ENCODE measurements at regions not wholly inside any gene's neighbourhood (a gene's known extent, or its start where the extent isn't known, plus 50 kb on each side); places are given as distances from the start of the nearest gene placed in this dataset.
"Not testable (repeated sequence)": the region's sequence is repeated elsewhere in the genome, so short reads cannot be mapped to it uniquely, and the experiment has no call there.

- no peaks in the 10 kb centered on the region for H4K20me1 ChIP-seq (ENCODE audit: insufficient read depth)
- no peaks in the 10 kb centered on the region for H3K79me2 ChIP-seq (ENCODE audit: insufficient read depth)
- no peak overlapping the region for H3K4me3 ChIP-seq
- H3K27me3 ChIP-seq (replicated peaks; ENCODE audit: insufficient read depth) = peaks cover 9% of the 10 kb centered on the region; the same call in 1 of the 2 replicates
- DNase-seq = no peak
- in situ Hi-C loops (cut with MboI) = no loop called here
- TF ChIP-seq EZH2 (IDR thresholded peaks at IDR 0.05; ENCODE audit: insufficient read depth, poor library complexity, severe bottlenecking) (no peak), EZH2phosphoT487 (IDR thresholded peaks at IDR 0.05; ENCODE audit: insufficient read depth, low read depth) (no peak)
- H3K4me2 ChIP-seq (ENCODE audit: unreplicated experiment) = no peak overlapping the region
- no peak overlapping the region for H3K27ac ChIP-seq
- H2AFZ ChIP-seq = no peak overlapping the region
- H3K36me3 ChIP-seq (ENCODE audit: low read depth) = no peaks in the 10 kb centered on the region
- no peak overlapping the region for H3K9ac ChIP-seq
- no peaks in the 10 kb centered on the region for H3K9me3 ChIP-seq (ENCODE audit: low read depth)
- no peaks in the 10 kb centered on the region for H3K9me2 ChIP-seq (ENCODE audit: insufficient read depth)
- 27 to 43% methylated on average over 1 of the region's 1 CpG for WGBS, 2 experiments (ENCODE audit: low coverage in 1 of 2, low lambda C conversion rate in 2 of 2, missing lambda C conversion rate in 2 of 2)
- H3K4me1 ChIP-seq (ENCODE audit: insufficient read depth) = no peaks in the 10 kb centered on the region
- no peaks in the 10 kb centered on the region for H3F3A ChIP-seq (ENCODE audit: insufficient read depth)
Measured at GRCh38 chr18:25494888-25495287, 142.9 kb upstream of the ZNF521 start.

DNA sequence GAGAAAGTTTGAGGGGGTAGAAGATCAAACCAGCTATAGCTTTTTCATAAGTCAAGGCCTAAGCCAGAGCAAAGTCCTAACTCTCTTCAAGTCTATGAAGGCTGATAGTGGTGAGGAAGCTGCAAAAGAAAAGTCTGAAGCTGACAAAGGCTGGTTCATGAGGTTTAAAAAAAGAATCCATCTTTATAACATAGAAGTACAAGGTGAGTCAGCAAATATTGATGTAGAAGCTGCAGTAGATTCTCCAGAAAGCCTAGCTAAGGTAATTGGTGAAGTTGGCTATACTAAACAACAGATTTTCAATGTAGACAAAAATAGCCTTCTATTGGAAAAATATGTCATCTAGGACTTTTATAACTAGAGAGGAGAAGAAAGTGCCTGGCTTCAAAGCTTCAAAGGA, 141.4 kb upstream of the ZNF521 start:
- no peaks in the 10 kb centered on the region for H3K36me3 ChIP-seq (ENCODE audit: low read depth)
- no peak overlapping the region for H2AFZ ChIP-seq
- no peak overlapping the region for H3K27ac ChIP-seq
- no peaks in the 10 kb centered on the region for H3K79me2 ChIP-seq (ENCODE audit: insufficient read depth)
- TF ChIP-seq EZH2phosphoT487 (IDR thresholded peaks at IDR 0.05; ENCODE audit: insufficient read depth, low read depth) (no peak), EZH2 (IDR thresholded peaks at IDR 0.05; ENCODE audit: insufficient read depth, poor library complexity, severe bottlenecking) (no peak)
- in situ Hi-C loops (cut with MboI) = no loop called here
- H4K20me1 ChIP-seq (ENCODE audit: insufficient read depth) = no peaks in the 10 kb centered on the region
- no peak for DNase-seq
- no peak overlapping the region for H3K9ac ChIP-seq
- no peaks in the 10 kb centered on the region for H3K4me1 ChIP-seq (ENCODE audit: insufficient read depth)
- H3K9me2 ChIP-seq (ENCODE audit: insufficient read depth) = no peaks in the 10 kb centered on the region
- no peaks in the 10 kb centered on the region for H3K9me3 ChIP-seq (ENCODE audit: low read depth)
- H3K4me3 ChIP-seq = no peak overlapping the region
- H3F3A ChIP-seq (ENCODE audit: insufficient read depth) = no peaks in the 10 kb centered on the region
- H3K4me2 ChIP-seq (ENCODE audit: unreplicated experiment) = no peak overlapping the region
- peaks cover 12% of the 10 kb centered on the region; the same call in 1 of the 2 replicates for H3K27me3 ChIP-seq (replicated peaks; ENCODE audit: insufficient read depth)

DNA sequence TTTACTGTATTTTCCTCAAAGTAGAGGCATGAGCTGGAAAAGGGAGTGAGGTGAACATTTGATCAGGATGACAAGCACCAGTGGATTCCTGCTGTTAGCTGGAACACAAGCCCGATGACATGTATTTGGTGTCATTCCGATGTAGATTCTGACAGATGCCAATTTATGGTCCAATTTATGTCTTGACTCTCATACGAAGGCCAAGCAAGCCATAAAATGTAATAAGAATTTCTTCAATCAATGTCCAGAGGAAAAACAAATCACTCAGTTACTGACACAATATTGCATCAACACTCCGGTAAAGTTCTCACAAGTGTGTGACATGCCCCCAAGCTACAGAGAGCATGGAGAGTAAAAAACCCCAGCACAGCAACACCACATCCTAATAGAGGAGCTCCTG, 138.3 kb upstream of the ZNF521 start:
- Histone ChIP-seq H3K9me2 (ENCODE audit: insufficient read depth) (no peaks in the 10 kb centered on the region), H4K20me1 (ENCODE audit: insufficient read depth) (no peaks in the 10 kb centered on the region), H3K4me2 (ENCODE audit: unreplicated experiment) (no peak overlapping the region), H3K27me3 (replicated peaks; ENCODE audit: insufficient read depth) (peaks cover 12% of the 10 kb centered on the region; the same call in 1 of the 2 replicates), H3K36me3 (ENCODE audit: low read depth) (no peaks in the 10 kb centered on the region), H3K9me3 (ENCODE audit: low read depth) (no peaks in the 10 kb centered on the region), H3K9ac (no peak overlapping the region), H3K4me3 (no peak overlapping the region), H2AFZ (no peak overlapping the region), H3K4me1 (ENCODE audit: insufficient read depth) (no peaks in the 10 kb centered on the region), H3F3A (ENCODE audit: insufficient read depth) (no peaks in the 10 kb centered on the region), H3K27ac (no peak overlapping the region), H3K79me2 (ENCODE audit: insufficient read depth) (no peaks in the 10 kb centered on the region)
- no peak for DNase-seq
- in situ Hi-C loops (cut with MboI) = no loop called here
- TF ChIP-seq EZH2 (IDR thresholded peaks at IDR 0.05; ENCODE audit: insufficient read depth, poor library complexity, severe bottlenecking) (no peak), EZH2phosphoT487 (IDR thresholded peaks at IDR 0.05; ENCODE audit: insufficient read depth, low read depth) (no peak)
- WGBS, 2 experiments (ENCODE audit: low coverage in 1 of 2, low lambda C conversion rate in 2 of 2, missing lambda C conversion rate in 2 of 2) = 42 to 49% methylated on average over 4 of the region's 4 CpGs

DNA sequence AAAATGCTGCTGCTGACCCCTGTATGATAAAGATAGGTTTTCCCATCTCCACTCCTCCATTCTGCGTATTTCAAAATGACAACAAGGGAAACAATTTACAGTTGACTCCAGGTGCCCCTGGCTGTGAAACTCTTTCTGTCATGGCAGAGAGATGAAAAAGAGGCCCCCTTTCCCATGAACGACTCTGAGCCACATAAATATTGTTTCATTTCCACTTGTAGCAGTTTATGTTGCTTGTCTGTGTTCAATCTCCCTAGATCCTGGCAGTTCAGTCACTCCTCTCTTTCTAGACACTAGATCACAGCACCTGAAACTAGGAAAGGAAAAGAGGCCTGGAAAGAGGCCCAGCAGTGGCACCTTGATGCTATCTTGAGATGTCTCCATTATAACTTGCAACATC, 121.0 kb upstream of the ZNF521 start:
- Histone ChIP-seq H3F3A (ENCODE audit: insufficient read depth) (no peaks in the 10 kb centered on the region), H3K4me2 (ENCODE audit: unreplicated experiment) (no peak overlapping the region), H3K79me2 (ENCODE audit: insufficient read depth) (no peaks in the 10 kb centered on the region), H3K4me1 (ENCODE audit: insufficient read depth) (peaks cover under 1% of the 10 kb centered on the region; the same call in 1 of the 2 replicates), H3K27ac (no peak overlapping the region), H4K20me1 (ENCODE audit: insufficient read depth) (no peaks in the 10 kb centered on the region), H3K36me3 (ENCODE audit: low read depth) (no peaks in the 10 kb centered on the region), H3K9ac (no peak overlapping the region), H3K4me3 (no peak overlapping the region), H2AFZ (no peak overlapping the region), H3K27me3 (replicated peaks; ENCODE audit: insufficient read depth) (0 out of 2 replicates have a peak, but pooled peaks cover 7% of the 10 kb centered on the region), H3K9me2 (ENCODE audit: insufficient read depth) (no peaks in the 10 kb centered on the region), H3K9me3 (ENCODE audit: low read depth) (no peaks in the 10 kb centered on the region)
- in situ Hi-C loops (cut with MboI) = no loop called here
- DNase-seq = no peak
- no peak for TF ChIP-seq EZH2 (IDR thresholded peaks at IDR 0.05; ENCODE audit: insufficient read depth, poor library complexity, severe bottlenecking)
- WGBS, 2 experiments (ENCODE audit: low coverage in 1 of 2, low lambda C conversion rate in 2 of 2, missing lambda C conversion rate in 2 of 2) = 44 to 57% methylated on average over 2 of the region's 2 CpGs

DNA sequence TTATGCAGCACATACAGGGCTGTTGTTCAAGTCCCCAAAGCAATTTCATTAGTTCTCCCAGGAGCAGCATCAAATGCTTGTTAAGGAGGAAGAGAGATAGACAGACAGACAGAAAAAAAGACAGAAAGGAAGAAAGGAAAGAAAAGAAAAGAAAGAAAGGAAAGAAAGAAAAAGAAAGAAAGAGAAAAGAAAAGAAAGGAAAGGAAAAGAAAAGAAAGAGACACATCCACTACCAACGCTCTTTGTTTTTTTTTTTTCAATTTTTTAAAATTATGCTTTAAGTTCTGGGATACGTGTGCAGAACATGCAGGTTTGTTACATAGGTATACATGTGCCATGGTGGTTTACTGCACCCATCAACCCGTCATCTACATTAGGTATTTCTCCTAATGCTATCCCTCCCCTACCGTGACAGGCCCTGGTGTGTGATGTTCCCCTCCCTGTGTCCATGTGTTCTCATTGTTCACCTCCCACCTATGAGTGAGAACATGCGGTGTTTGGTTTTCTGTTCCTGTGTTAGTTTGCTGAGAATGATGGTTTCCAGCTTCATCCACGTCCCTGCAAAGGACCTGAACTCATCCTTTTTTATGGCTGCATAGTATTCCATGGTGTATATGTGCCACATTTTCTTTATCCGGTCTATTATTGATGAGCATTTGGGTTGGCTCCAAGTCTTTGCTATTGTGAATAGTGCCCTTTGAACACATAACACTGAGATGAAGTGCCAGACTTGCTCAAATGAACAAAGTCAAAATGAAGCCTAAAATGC, 119.0 kb upstream of the ZNF521 start:
- DNase-seq; H3K79me2 ChIP-seq (ENCODE audit: insufficient read depth); H3K27me3 ChIP-seq (replicated peaks; ENCODE audit: insufficient read depth); H3K9ac ChIP-seq; H4K20me1 ChIP-seq (ENCODE audit: insufficient read depth); in situ Hi-C loops (cut with MboI); H2AFZ ChIP-seq; H3F3A ChIP-seq (ENCODE audit: insufficient read depth); H3K9me2 ChIP-seq (ENCODE audit: insufficient read depth); H3K36me3 ChIP-seq (ENCODE audit: low read depth); H3K4me3 ChIP-seq; H3K4me2 ChIP-seq (ENCODE audit: unreplicated experiment); H3K27ac ChIP-seq; H3K9me3 ChIP-seq (ENCODE audit: low read depth): not testable (repeated sequence)
- WGBS, 2 experiments (ENCODE audit: low coverage in 1 of 2, low lambda C conversion rate in 2 of 2, missing lambda C conversion rate in 2 of 2) = 79 to 80% methylated on average over 7 of the region's 7 CpGs
- H3K4me1 ChIP-seq (ENCODE audit: insufficient read depth) = peaks cover 17% of the 10 kb centered on the region

Measured in GM23248 (cell line).